Coronary artery (tissue), 2 donors: ENCODE measurements at regions not wholly inside any gene's neighbourhood (a gene's known extent, or its start where the extent isn't known, plus 50 kb on each side); places are given as distances from the start of the nearest gene placed in this dataset.

Source experiments
- DNase-seq: peaks from one replicate; pipeline ENCODE4 v3.0.0-alpha.2; 2017; ENCODE audit warnings: low spot score
- H3K27ac ChIP-seq, 2 donors: fragments of 200-600 bp; sonication (generic); one replicate each; pipeline ENCODE4 v1.5.1; 2016 to 2019
- H3K4me3 ChIP-seq: fragments of 200-600 bp; sonication (generic); 2 replicates; pipeline ENCODE4 v1.5.1; 2016; ENCODE audit warnings: mild to moderate bottlenecking, moderate library complexity
- TF ChIP-seq, protein P1 (sequence below): fragments of 200-600 bp; sonication (generic); IDR thresholded peaks from one replicate; pipeline ENCODE4 v1.5.1; 2019; ENCODE audit warnings: antibody characterized with exemption

DNA sequence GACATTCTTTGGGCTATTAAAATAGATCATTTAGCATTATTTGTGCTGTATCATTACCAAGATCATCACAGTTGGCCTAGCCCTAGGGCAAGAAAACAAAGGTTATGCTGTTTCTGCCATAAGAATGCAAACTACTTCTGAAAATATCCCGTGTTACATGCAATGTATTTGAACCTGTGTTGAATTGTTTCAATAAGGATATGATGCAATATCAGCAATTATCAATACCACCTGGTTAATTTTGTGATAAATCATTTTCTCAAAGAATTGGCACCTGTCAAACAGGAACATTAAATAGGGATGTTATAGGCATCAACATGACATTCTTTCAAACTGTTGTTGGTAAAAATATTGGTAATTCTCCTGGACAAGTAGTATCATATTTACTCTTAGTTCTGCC lies 2002.0 kb upstream of the CDH9 start:
- no peak overlapping the region for H3K4me3 ChIP-seq
- TF ChIP-seq, protein P1, sequence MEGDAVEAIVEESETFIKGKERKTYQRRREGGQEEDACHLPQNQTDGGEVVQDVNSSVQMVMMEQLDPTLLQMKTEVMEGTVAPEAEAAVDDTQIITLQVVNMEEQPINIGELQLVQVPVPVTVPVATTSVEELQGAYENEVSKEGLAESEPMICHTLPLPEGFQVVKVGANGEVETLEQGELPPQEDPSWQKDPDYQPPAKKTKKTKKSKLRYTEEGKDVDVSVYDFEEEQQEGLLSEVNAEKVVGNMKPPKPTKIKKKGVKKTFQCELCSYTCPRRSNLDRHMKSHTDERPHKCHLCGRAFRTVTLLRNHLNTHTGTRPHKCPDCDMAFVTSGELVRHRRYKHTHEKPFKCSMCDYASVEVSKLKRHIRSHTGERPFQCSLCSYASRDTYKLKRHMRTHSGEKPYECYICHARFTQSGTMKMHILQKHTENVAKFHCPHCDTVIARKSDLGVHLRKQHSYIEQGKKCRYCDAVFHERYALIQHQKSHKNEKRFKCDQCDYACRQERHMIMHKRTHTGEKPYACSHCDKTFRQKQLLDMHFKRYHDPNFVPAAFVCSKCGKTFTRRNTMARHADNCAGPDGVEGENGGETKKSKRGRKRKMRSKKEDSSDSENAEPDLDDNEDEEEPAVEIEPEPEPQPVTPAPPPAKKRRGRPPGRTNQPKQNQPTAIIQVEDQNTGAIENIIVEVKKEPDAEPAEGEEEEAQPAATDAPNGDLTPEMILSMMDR: no peak
- no peak overlapping the region for H3K27ac ChIP-seq
- no peak for DNase-seq

DNA sequence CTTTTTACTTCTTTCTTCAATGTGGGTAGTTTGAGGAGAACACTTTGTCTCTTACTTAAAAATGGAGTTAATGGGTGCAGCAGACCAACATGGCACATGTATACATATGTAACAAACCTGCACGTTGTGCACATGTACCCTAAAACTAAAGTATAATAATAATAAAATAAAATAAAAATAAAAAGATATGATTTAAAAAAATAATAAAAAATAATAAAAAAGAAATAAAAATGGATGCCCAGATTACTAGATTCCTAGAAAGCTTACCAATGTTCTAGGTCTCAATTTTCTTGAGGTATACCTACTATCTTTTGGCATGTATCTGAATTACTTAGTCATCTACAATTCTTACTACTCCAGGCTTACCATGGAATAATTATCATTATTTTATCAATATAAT lies 2001.6 kb upstream of the CDH9 start:
- Histone ChIP-seq H3K27ac (no peak overlapping the region), H3K4me3 (no peak overlapping the region)
- TF ChIP-seq, protein P1: no peak
- DNase-seq: no peak

DNA sequence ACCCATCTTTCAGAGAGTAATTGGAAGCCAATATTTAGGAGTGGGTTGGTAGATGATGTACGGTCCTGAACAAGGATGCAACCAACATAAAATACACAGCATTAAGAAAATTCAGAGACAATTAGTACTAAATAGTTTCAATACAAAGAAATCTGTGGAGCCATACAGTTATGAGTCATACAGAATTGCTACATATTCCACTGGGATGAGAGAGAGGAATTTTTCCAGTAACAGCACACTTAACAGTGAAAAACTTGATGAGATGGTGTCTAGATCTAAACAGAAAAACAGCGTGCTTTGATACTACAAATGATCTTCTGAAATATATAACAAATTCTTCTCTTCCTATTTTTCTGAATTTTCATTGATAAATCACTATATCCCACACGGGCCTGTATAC lies 1999.3 kb upstream of the CDH9 start:
- TF ChIP-seq, protein P1: no peak
- Histone ChIP-seq H3K4me3 (no peak overlapping the region), H3K27ac (no peak overlapping the region)
- no peak for DNase-seq

DNA sequence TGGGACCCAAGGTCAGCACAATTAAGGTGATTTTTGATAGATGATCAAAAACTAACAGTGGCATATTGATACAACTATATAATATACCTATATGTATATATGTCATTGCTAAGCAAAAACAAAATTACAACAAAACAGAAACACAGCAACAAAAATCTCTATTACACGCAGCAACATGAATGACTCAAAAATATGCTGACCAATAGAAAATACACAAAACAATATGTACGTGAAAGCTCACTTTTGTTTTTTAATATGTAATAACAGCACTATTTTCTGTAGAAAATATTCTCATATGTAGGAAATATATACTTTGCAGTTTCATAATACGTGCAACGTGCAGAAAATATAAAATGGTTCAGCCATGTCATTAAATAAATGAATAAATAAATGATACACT lies 1985.7 kb upstream of the CDH9 start:
- TF ChIP-seq, protein P1: no peak
- no peak overlapping the region for H3K27ac ChIP-seq
- no peak overlapping the region for H3K4me3 ChIP-seq
- DNase-seq: no peak

DNA sequence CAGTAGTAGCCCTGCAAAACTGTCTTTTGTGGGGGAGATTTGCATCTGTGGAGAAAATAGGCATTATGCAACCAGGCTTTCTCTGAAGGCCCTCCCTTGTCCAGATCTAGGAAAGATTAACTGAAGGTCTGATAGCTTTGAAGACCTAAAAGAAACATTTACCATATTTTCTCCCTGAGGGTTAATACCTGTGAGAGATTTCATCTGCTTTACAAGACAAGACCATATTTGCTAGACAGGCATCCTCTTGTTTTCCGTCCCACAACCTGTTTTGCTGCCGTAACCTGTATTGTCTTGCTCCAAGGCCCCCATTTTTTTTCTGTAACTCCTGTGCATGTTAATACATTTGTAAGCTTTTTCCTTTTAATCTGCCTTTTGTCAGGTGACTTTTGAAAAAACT lies 1985.2 kb upstream of the CDH9 start:
- DNase-seq: no peak
- TF ChIP-seq, protein P1: no peak
- Histone ChIP-seq H3K27ac (no peak overlapping the region), H3K4me3 (no peak overlapping the region)

DNA sequence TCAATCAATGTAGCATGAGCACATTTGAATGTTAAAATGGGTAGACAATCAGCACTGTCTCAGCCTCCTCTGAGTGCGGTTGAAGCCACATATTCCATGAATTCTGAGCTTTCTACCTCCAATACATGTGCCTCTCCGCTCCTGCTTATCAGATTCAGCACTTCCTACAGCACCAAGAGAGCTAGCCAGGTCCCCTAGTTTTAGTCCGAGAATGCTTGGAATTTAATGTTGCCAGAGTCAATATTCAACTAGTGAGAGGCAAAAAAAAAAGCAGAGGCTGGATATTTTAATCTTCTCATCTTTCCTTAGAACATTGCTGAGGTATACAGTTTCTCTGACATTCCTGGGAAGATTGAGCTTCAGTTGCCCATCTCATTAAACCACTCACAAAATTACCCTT lies 1979.1 kb upstream of the CDH9 start:
- DNase-seq: no peak
- TF ChIP-seq, protein P1: no peak
- no peak overlapping the region for H3K4me3 ChIP-seq

DNA sequence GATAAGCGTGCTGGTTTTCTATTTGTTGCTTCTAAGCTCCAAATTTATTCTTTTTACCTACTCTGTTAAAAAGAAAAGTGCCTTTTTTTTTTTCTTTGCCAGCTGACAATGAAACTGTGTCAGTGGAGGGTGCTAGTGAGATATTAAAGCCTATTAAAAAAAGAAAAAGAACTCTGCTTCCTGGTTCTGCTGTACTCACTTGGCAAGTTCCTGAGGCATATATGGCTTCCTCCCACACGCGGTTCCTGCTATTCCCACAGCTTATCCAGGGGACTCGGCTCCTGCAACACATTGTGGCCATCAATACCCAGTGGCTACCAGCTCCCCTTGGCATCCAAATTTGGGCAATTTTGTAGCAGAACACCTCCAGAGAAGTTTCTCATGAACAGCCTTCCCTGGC lies 1977.7 kb upstream of the CDH9 start:
- Histone ChIP-seq H3K4me3 (no peak overlapping the region), H3K27ac (no peak overlapping the region)
- DNase-seq: no peak
- TF ChIP-seq, protein P1: no peak

More for the DNA sequence above, 1979.1 kb upstream of the CDH9 start:
- H3K27ac ChIP-seq: no peak overlapping the region
